Sigmoid colon (tissue), 4 donors: ENCODE measurements at regions not wholly inside any gene's neighbourhood (a gene's known extent, or its start where the extent isn't known, plus 50 kb on each side); places are given as distances from the start of the nearest gene placed in this dataset.

ENCODE experiments used
- EP300 ChIP-seq, 4 donors: sonication (generic); formaldehyde crosslinking; IDR thresholded peaks; one replicate each; pipeline ENCODE4 v1.6.1; 2017; ENCODE audit warnings: antibody characterized with exemption in 4 of 4
- POLR2A ChIP-seq, 2 donors: fragments of 450-650 bp; IDR thresholded peaks; one replicate each; pipeline ENCODE4 v1.6.1; 2016; ENCODE audit warnings: antibody characterized with exemption in 2 of 2, mild to moderate bottlenecking in 2 of 2, moderate library complexity in 2 of 2

GRCh38 chr6:142534484-142534883 lies 232.7 kb downstream of the ADGRG6 start:
- TF ChIP-seq EP300 (IDR thresholded peaks at IDR 0.05) (no peak), POLR2A (IDR thresholded peaks at IDR 0.05) (no peak)
